ENCODE measurements at regions not wholly inside any gene's neighbourhood (a gene's known extent, or its start where the extent isn't known, plus 50 kb on each side); places are given as distances from the start of the nearest gene placed in this dataset.
"Not testable (repeated sequence)": the region's sequence is repeated elsewhere in the genome, so short reads cannot be mapped to it uniquely, and the experiment has no call there.

DNA sequence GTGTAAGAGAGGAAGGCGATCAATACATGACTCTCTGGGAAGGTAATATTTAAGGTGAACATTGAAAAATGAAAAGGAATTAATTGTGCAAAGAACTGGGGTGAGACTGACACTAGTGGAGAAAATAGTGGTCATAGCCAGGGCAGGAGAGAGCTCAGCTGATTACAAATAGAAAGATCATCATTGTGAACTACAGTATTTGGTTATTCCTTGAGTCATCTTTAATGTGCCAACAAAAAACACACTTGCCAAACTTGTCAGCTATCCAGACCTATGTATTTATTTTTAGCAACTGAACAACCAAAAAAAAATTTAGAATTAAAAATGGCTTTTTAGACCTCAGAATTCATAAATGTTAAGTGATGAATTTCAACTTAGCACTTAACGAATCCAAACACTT, 749.8 kb upstream of the CDH9 start:
- no peak for DNase-seq (ENCODE audit: low spot score)

DNA sequence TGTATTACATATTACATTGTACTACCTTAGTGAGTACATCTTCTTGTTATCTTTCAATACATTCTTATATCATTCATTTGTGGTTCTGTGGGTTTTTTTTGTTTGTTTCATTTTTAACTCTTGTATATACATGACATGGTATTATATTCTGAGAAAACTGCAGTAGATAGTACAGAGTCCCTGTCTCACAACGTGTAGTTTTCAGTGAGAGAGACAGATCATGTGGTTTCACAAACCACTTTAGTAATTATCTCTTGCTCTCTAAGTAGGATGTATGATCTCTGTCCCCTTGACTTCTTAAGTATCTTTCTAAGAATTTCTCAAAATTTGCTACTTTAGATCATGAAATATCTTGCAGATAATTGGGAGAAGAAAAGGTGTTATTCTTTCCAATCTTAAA, 745.9 kb upstream of the CDH9 start:
- no peak for DNase-seq (ENCODE audit: low spot score)

DNA sequence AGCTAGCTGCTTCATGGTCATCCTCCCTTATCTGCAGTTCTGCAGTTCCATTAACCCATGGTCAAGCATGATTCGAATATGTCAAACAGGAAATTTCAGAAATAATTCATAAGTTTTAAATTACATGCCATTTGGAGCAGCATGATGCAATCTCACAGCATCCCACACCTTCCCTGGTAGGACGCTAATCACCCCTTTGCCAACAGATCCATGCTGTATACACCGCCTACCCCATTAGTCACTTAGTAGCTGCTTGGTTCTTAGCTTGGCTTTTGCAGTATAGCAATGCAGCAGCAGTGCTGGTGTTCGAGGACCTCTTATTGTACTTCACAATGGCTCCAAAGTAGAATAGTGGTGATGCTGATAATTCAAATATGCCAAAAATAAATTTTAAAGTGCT, 739.7 kb upstream of the CDH9 start:
- DNase-seq (ENCODE audit: low spot score): no peak

DNA sequence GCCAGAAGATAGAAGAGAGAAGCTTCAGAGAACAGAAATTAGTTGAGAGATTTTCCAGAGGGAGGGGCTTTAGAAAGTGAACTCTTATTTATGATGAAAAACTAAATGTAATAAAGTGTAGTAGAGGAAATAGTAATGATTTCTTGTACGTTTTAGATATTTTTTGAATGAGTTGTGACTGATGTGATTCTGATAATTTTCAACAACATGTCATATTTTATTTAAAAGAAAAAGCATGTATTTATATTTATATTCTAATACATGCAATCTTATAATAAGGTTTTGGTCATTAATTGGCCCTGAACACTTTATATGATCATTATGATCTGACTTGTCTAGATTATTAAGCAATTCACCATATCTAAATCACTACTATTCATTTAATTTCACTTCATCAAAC, 735.2 kb upstream of the CDH9 start:
- DNase-seq (ENCODE audit: low spot score): no peak

DNA sequence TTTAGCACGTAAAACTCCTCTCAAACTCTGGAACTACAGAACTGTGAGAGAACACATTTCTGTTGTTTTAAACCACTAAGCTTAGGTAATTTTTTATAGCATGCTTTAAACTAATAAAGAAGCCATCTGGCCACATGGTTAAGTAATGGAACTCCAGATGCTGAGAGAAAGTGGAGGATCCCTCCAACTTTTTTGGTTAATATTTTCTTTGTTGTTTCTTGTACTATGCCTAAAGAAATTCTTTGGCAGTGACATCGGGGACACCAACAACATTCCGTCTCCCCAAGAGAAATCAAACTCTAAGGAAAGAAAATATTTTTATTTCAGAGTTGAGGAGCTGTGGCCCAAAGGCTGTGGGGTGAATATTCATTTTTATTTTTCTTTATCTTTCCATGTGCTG, 734.8 kb upstream of the CDH9 start:
- no peak for DNase-seq (ENCODE audit: low spot score)

DNA sequence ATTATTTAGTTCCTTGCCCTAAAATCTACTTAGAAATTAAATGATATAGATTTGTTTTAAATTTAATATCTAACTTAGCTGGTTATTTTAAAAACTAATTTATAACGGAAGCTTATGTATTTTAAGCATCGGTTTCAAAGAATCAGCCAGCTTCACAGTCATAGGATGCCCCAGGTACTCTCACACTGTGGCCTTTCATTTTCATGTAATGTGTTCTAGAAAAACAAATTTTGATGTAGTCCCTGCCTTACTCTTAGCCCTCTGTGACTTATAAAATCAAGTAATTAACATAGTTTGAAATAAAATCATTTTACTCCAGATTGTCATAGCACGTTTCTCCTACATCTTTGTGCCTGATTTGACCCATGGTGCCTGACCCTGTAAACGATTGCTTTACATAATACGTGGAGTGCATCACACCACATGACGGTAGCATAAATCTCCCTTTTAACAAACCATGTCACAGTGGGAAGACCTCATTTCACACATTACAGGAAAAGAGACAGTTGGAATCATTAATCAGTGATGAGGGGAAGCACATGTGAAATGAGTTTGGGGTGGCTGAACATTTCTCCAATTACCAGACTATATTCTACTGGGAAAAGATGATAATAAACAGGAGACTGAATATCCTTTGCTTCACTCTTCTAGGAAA, 731.5 kb upstream of the CDH9 start:
- DNase-seq (ENCODE audit: low spot score): no peak

DNA sequence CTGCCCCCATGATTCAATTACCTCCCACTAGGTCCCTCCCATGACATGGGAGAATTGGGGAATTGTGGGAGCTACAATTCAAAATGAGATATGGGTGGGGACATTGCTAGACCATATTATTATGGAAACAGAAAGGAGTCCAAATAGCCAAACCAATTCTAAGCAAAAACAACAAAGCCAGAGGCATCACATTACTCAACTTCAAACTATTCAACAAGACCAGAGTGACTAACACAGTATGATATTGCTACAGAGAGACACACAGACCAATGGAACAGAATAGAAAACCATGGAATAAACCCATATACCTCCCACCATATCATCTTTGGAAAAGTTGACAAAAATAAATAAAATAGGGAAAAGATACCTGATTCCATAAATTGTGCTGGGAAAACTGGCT, 710.5 kb upstream of the CDH9 start:
- DNase-seq (ENCODE audit: low spot score): no peak

DNA sequence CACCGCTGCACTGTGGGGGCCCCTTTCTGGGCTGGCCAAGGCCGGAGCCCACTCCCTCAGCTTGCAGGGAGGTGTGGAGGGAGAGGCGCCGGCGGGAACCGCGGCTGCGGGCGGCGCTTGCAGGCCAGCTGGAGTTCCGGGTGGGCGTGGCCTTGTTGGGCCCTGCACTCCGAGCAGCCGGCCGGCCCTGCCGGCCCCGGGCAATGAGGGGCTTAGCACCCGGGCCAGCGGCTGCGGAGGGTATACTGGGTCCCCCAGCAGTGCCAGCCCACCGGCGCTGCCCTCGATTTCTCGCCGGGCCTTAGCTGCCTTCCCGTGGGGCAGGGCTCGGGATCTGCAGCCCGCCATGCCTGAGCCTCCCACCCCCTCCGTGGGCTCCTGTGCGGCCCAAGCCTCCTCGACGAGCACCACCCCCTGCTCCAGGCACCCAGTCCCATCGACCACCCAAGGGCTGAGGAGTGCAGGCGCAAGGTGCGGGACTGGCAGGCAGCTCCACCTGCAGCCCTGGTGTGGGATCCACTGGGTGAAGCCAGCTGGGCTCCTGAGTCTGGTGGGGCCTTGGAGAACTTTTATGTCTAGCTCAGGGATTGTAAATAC, 705.1 kb upstream of the CDH9 start:
- DNase-seq (ENCODE audit: low spot score): not testable (repeated sequence)

DNA sequence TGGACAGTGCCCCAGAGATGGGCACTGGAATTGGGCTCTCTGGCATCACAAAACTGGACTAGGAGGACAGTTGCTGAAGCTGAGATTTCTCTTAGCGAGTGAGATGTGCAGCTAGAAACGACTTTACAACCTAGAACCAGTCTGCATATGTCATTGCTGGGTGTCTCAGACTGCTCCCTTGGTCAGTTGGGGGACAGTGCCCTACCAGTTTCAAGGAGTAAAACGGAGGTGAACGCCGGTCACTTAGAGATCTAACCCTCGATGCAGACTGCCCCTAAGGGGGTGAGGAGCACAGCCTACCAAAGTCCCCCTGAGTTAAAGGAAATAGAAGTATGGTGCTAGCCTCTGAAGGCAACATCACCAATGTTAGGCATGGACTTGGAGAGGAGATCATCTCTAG, 704.4 kb upstream of the CDH9 start:
- DNase-seq (ENCODE audit: low spot score): no peak

DNA sequence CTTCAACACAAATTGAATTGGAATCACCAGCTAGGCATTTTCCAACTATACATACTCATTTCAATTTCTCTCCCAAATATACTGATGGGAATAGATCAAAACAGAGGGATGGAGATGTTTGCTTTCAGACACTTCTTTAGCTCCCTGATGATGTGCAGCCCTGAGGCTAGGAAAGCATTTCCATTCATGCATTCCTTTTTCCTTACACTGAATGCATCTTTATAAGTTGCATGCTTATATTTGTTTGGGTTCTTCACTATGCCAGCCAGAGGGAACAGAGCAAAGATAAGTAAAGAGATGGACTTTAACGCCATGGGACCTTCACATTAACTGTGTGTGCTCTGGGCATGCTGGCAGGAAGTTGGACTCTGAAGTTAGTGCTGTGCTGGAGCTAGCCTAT, 696.5 kb upstream of the CDH9 start:
- DNase-seq (ENCODE audit: low spot score): no peak

DNA sequence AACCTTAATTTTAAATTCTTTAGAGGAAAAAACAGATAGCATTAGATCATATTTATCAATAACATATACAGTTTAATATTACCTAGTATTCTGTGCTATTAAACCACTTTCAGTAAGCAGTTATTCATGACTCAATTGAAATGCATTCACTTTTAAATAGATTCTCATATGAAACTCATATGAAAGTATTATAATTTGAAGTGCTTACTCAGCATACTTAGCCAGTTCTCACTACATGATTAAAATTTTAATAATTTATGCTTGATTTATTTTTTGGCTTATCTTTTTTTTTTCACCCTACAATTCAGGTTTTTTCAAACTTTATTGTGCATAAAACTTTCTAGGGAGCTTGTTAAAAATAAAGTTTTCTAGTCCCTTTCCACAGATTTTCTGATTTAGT, 694.9 kb upstream of the CDH9 start:
- no peak for DNase-seq (ENCODE audit: low spot score)

DNA sequence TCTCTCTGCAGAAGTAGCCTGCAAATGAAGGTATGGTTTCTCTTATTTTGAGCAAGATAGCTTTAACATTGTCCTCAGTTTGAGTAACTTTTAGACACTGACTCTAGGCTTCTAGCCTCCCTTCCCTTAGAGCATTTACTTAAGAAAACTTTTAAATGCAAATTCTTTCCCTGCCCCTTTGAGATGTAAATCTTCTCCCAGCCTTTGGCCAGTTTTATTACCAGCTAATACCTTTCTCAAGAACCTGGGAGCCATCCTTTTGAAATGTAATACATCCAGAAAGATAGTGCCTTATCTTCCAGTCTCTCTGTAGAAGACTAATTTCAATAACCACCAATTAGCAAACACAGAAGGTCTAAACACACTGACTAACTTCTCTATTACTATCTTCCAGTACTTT, 688.9 kb upstream of the CDH9 start:
- no peak for DNase-seq (ENCODE audit: low spot score)

DNA sequence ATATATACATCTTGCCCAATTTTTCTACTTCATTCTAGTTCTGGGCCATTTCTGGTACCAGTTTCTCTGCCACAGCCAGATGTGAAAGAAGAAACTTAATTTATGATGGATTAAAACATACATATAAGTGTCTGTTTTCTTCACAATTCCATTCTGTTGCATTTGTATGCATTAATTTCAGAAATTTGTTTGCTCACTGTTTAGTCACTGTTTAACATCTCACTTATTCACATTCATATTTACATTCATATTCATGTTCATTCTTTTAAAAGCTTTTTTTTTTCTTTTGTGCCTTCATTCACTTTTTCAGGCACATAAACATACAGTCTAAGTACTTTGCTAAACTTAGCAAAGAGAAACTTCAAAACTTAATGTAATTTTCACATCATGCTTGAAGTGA, 684.0 kb upstream of the CDH9 start:
- no peak for DNase-seq (ENCODE audit: low spot score)

DNA sequence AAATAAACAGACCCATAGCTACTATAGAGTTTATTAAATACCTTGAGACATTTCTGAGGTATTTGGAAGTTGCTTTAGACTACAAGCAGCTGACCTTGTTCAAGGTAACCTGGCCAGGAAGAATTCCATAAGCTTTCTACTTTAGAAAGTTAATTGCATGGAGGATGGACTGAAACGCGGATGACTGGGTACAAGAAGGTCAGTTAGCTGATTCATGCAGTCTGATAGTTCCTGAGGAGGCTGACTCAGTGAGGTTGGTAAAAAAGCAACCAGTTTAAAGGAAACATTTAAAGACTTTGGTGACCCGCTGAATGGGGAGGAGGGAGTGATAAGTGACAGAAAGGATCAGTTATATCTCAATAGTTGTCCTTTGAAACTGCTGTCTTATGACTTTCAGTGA, 670.1 kb upstream of the CDH9 start:
- DNase-seq (ENCODE audit: low spot score): no peak

DNA sequence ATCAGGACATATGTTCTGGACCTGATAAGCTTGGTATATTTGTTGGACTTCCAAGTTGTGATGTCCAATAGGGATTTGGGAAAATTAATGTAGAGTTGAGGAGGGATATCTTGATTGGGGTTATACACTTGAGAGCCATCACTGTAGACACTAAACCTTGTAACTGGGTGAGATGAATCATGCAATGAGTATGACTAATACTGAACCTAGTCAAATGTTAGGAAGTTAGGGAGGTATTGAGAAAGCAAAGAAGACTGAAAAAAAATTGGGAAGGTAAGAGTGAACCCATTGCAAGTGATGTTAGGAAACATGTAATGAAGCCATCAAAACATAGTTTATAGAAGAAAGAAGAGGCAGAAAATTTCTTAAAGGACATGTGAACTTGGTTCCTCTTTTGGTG, 668.4 kb upstream of the CDH9 start:
- no peak for DNase-seq (ENCODE audit: low spot score)

DNA sequence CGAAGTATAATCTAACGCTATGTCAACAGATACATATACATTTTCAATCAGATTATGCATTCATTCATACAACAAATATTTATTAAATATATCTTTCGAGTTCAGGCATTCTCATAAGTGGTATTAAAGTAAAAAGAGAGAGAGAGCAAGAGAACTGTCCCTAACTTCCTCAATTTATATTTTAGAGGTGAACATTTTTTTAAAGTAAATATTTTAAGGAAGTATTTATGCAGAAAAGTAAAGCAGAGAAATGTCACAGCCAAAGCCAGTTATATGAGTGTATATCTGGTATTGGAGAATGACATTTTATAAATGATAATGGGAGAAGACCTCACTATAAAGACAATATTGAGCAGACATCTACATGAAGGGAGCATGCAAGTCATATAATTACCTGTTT, 667.3 kb upstream of the CDH9 start:
- DNase-seq (ENCODE audit: low spot score): no peak

DNA sequence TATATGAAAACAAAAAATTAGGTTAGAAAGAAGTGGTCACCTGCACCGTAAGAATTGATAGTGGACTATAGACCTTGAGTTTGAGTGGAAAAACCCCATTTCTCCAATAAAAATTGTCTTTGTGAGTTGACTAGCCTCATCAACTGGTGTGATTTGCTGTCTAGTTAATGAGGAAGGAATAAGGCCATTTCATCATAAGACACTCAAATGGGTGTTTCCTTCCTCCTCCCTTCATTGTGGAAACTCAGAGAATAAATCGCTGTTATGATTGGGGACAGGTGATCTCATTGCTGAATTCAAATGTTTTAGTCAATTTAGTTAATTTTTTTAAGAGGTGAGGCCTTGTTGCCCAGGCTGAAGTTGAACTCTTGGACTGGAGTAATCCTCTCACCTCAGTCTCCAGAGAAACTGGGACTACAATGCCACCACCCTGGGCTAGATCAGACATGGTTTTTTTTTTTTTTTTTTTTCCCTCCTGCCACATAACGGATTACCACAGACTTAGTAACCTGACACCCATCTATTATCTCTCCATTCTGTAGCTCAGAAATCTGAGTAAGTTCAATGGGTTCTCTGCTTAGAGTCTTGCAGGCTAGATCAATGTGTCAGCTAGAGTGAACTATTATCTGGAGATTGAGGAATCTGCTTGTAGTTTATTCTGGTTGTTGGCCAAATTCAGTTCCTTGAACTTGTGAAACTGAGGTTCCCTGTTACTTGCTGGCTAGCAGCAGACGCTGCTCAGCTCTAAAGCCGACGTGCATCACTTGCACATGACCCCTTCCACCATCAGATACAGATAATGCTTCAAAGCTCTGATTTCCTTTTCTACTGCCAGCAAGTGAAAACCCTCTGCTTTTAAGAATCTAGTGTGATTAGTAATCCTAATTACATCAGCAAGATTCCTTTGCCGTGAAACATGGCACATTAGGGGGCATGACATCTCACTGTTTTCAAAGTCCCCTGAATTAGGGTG, 663.8 kb upstream of the CDH9 start:
- DNase-seq (ENCODE audit: low spot score): no peak

DNA sequence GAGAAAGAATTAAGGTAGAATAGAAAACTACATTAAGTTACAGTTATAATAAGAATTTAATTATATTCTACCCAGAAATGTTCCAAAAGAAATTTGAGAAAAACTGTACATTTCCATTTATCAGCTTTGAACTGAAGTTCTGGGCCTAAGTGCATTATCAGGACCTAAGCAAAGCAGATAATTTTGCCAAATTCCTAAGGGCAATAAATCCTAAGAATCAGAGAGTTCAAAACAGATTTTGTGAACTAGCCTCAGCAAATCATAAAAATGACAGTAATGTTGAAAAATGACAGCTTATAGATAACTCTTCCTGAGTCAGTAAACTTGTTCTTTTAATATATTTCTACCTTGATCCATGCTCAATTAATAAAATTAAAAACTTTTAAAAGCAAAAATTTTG, 662.1 kb upstream of the CDH9 start:
- no peak for DNase-seq (ENCODE audit: low spot score)

DNA sequence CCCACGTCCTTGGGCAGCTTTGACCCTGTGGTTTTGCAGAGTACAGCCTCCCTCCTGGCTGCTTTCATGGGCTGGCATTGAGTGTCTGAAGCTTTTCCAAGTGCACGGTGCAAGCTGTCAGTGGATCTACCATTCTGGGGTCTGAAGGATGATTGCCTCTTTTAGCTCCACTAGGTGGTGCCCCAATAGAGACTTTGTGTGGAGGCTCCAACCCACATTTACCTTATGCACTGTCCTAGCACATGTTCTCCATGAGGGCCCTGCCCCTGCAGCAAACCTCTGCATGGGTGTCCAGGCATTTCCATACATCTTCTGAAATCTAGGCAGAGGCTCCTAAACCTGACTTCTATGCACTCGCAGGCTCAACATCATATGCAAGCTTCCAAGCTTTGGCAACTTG, 644.2 kb upstream of the CDH9 start:
- DNase-seq (ENCODE audit: low spot score): no peak

DNA sequence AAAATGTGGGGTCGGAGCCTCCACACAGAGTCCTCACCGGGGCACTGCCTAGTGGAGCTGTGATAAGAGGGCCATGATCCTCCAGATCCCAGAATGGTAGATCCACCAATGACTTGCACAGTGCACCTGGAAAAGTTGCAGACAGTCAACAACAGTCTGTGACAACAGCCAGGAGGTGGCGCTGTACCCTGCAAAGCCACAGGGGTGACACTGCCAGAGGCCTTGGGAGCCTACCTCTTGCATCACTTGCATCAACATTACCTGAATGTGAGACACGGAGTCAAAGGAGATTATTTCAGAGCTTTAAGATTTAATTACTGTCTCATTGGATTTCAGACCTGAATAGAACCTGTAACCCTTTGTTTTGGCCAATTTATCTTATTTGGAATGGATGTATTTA, 614.1 kb upstream of the CDH9 start:
- DNase-seq (ENCODE audit: low spot score): no peak

DNA sequence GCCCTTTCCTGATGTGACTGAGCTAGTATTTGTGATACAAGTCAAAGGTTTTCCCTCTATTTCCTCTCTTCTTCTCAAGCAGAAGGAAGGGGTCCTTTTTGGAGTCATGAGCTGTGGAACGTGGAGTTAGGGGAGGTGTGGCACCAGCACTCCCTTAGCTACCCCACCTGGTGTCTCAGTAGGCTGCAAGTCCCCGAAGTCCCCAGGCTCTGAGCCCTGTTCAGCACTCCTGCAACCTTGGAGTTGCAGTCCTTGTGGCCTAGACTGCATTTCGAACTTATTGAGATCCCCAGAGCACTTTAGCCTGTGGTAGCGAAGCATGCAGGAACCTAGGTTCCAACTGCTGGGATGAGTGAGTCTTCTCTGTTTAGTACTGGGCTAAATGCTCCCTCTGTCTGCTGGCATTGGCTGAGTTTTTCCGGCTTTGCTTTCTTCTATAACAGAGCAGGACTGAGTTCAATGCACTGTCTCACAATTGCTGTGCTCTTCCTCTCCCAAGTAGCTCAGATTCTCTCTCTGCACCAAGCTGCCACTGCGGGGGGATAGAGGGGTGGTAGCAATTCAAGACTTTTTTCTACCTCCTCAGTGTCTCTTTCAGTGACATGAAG, 600.7 kb upstream of the CDH9 start:
- DNase-seq (ENCODE audit: low spot score): no peak

DNA sequence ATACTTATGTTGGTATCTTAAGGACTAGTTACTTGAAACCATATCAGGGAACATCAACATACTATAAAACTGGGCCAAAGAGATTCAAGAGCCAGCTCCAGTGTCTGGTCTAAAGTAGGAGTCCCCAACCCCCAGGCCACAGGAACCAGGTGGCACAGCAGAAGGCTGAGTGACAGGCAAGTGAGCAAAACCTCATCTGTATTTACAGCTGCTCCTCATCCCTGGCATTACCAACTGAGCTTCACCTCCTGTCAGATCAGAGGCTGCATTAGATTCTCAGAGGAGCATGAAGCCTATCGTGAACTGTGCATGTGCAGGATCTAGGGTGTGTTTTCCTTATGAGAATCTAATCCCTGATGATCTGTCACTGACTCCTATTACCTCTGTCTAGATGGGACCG, 581.6 kb upstream of the CDH9 start:
- DNase-seq (ENCODE audit: low spot score): no peak

DNA sequence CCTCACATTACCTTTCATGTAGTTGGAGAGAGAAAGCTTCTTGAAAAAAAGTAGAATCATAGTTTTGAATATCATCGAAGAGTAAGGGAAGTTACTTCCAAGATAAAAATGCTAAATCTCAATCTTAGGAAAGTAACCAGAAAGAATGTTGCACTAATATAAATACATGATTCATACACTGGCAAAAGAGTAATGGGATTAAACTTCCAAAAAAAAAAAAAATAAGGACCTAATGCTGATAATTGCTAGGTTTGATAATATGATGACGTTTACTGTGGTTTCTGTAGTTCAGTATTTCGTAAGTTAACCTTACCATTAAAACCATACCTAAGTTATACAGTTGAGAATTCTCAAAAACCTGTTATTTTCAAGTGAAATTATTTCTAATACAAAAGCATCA, 573.8 kb upstream of the CDH9 start:
- DNase-seq (ENCODE audit: low spot score): no peak
